NB4 (cell line): ENCODE measurements at regions not wholly inside any gene's neighbourhood (a gene's known extent, or its start where the extent isn't known, plus 50 kb on each side); places are given as distances from the start of the nearest gene placed in this dataset.

Experiments used
- POLR2A ChIP-seq: IDR thresholded peaks from 2 replicates; pipeline ENCODE4 v1.6.1; 2011; ENCODE audit warnings: mild to moderate bottlenecking; ENCODE audit not compliant: insufficient read length; ENCODE audit errors: extremely low read depth
- TF ChIP-seq, protein P1 (sequence below): IDR thresholded peaks from one replicate; pipeline ENCODE4 v1.5.1; 2012; ENCODE audit warnings: low read depth, low read length

DNA sequence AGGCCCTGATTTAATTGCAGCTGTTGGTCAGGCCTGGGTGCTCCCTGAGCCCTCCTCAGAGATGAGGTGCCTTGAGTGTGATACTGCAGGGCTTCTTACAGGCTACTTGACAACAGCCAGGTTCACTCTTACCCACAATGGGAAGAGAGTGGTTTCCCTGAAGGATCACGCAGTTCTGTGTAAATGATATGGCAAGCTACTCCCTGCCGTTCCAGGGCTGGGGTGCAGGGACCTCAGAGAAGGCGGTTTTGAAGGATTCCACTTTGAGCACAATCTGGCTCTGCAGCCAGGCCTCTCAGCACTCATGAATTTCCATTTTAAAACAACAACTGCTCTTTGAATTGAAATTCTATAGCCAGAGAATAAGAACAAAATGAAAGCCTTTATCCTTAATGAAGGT lies 92.9 kb downstream of the SLC17A6 start:
- TF ChIP-seq, protein P1, sequence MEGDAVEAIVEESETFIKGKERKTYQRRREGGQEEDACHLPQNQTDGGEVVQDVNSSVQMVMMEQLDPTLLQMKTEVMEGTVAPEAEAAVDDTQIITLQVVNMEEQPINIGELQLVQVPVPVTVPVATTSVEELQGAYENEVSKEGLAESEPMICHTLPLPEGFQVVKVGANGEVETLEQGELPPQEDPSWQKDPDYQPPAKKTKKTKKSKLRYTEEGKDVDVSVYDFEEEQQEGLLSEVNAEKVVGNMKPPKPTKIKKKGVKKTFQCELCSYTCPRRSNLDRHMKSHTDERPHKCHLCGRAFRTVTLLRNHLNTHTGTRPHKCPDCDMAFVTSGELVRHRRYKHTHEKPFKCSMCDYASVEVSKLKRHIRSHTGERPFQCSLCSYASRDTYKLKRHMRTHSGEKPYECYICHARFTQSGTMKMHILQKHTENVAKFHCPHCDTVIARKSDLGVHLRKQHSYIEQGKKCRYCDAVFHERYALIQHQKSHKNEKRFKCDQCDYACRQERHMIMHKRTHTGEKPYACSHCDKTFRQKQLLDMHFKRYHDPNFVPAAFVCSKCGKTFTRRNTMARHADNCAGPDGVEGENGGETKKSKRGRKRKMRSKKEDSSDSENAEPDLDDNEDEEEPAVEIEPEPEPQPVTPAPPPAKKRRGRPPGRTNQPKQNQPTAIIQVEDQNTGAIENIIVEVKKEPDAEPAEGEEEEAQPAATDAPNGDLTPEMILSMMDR = no peak
- TF ChIP-seq POLR2A = no peak
